ENCODE measurements at regions not wholly inside any gene's neighbourhood (a gene's known extent, or its start where the extent isn't known, plus 50 kb on each side); places are given as distances from the start of the nearest gene placed in this dataset.

DNA sequence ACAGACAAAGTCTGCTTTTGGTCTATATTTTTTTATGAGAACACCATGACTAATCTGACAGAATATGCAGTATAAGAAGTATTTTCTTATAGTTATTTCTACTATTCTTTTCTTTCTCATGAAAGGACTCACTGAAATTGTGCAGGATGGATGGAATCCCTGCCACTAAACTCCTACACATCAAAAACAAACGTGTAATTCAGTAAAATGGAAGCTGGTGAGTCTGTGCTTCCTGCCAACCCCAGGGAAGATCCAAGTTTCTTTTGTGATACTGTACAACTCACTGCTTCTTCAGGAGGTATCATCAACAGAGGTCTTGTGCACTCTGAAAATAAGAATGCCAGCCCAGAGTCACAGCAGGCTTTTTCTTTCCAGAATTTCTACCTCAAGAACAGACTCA is 241.2 kb downstream of the MRPL39 start:
- no peak for TF ChIP-seq EZH2phosphoT487 (IDR thresholded peaks at IDR 0.05; ENCODE audit: low read depth)
- TF ChIP-seq, protein P1, sequence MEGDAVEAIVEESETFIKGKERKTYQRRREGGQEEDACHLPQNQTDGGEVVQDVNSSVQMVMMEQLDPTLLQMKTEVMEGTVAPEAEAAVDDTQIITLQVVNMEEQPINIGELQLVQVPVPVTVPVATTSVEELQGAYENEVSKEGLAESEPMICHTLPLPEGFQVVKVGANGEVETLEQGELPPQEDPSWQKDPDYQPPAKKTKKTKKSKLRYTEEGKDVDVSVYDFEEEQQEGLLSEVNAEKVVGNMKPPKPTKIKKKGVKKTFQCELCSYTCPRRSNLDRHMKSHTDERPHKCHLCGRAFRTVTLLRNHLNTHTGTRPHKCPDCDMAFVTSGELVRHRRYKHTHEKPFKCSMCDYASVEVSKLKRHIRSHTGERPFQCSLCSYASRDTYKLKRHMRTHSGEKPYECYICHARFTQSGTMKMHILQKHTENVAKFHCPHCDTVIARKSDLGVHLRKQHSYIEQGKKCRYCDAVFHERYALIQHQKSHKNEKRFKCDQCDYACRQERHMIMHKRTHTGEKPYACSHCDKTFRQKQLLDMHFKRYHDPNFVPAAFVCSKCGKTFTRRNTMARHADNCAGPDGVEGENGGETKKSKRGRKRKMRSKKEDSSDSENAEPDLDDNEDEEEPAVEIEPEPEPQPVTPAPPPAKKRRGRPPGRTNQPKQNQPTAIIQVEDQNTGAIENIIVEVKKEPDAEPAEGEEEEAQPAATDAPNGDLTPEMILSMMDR (IDR thresholded peaks at IDR 0.05; ENCODE audit: low read depth, low read length), result no peak
- H3K79me2 ChIP-seq (ENCODE audit: low read length), result no peaks in the 10 kb centered on the region
- no peaks in the 10 kb centered on the region for H3K9me3 ChIP-seq (ENCODE audit: insufficient read depth, low read length)
- H3K9ac ChIP-seq (ENCODE audit: low read length), result no peak overlapping the region
- no peak overlapping the region for H3K4me2 ChIP-seq (ENCODE audit: low read length)
- no peaks in the 10 kb centered on the region for H3K27me3 ChIP-seq (ENCODE audit: low read depth, low read length)
- H3K36me3 ChIP-seq (replicated peaks; ENCODE audit: low read depth, low read length), result no peaks in the 10 kb centered on the region
- no peaks in the 10 kb centered on the region for H4K20me1 ChIP-seq (ENCODE audit: insufficient read depth, low read length)
- no peak overlapping the region for H3K27ac ChIP-seq (ENCODE audit: low read length)
- no peak overlapping the region for H2AFZ ChIP-seq (ENCODE audit: low read depth, low read length)
- no peak overlapping the region for H3K4me3 ChIP-seq (ENCODE audit: low read length)
- peaks cover 20% of the 10 kb centered on the region for H3K4me1 ChIP-seq (ENCODE audit: low read length)

DNA sequence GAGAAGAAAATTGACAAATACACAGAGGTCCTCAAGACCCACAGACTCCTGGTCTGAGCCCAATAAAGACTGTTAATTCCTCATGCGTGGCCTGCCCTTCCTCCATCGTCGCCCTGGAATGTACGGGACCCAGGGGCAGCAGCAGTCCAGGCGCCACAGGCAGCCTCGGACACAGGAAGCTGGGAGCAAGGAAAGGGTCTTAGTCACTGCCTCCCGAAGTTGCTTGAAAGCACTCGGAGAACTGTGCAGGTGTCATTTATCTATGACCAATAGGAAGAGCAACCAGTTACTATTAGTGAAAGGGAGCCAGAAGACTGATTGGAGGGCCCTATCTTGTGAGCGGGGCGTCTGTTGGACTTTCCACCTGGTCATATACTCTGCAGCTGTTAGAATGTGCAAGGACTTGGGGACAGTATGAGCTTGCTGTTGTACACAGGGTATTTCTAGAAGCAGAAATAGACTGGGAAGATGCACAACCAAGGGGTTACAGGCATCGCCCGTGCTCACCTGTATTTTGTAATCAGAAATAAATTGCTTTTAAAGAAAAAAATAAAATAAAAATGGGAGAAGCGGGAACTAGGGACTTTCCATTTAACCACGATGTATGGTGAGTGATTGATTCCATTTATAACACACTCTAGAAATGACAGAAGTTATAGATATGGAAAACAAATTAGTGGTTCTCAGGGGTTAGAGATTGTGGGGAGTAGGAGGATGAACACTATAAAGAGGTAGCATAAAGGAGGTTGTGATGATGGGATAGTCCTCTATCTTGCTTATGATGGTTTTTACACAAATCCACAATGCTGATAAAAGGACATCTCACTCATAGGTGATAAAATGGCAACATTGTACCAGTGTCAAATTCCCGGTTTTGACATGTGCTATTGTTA is 244.7 kb downstream of the MRPL39 start:
- Histone ChIP-seq H3K4me1 (ENCODE audit: low read length) (peaks cover 24% of the 10 kb centered on the region), H3K9me3 (ENCODE audit: insufficient read depth, low read length) (no peaks in the 10 kb centered on the region), H3K79me2 (ENCODE audit: low read length) (no peaks in the 10 kb centered on the region), H3K4me2 (ENCODE audit: low read length) (peak overlapping the region; percentile 67), H3K27me3 (ENCODE audit: low read depth, low read length) (no peaks in the 10 kb centered on the region), H2AFZ (ENCODE audit: low read depth, low read length) (peak overlapping the region; percentile 39; the same call in 1 of the 2 replicates), H4K20me1 (ENCODE audit: insufficient read depth, low read length) (no peaks in the 10 kb centered on the region), H3K9ac (ENCODE audit: low read length) (no peak overlapping the region; the same call in 1 of the 2 replicates), H3K36me3 (replicated peaks; ENCODE audit: low read depth, low read length) (no peaks in the 10 kb centered on the region), H3K27ac (ENCODE audit: low read length) (no peak overlapping the region), H3K4me3 (ENCODE audit: low read length) (peak overlapping the region; percentile 42)
- no peak for TF ChIP-seq EZH2phosphoT487 (IDR thresholded peaks at IDR 0.05; ENCODE audit: low read depth)
- TF ChIP-seq, protein P1 (IDR thresholded peaks at IDR 0.05; ENCODE audit: low read depth, low read length), result no peak

DNA sequence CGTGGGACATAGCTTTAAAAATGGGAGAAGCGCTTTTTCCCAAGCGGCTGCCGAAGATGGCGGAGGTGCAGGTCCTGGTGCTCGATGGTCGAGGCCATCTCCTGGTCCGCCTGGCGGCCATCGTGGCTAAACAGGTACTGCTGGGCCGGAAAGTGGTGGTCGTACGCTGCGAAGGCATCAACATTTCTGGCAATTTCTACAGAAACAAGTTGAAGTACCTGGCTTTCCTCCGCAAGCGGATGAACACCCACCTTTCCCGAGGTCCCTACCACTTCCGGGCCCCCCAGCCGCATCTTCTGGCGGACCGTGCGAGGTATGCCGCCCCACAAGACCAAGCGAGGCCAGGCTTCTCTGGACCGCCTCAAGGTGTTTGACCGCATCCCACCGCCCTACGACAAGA is 245.5 kb downstream of the MRPL39 start:
- Histone ChIP-seq H2AFZ (ENCODE audit: low read depth, low read length) (no peak overlapping the region), H3K4me3 (ENCODE audit: low read length) (no peak overlapping the region), H4K20me1 (ENCODE audit: insufficient read depth, low read length) (no peaks in the 10 kb centered on the region), H3K9me3 (ENCODE audit: insufficient read depth, low read length) (no peaks in the 10 kb centered on the region), H3K4me1 (ENCODE audit: low read length) (peaks cover 24% of the 10 kb centered on the region), H3K27ac (ENCODE audit: low read length) (no peak overlapping the region), H3K36me3 (replicated peaks; ENCODE audit: low read depth, low read length) (no peaks in the 10 kb centered on the region), H3K4me2 (ENCODE audit: low read length) (no peak overlapping the region), H3K79me2 (ENCODE audit: low read length) (no peaks in the 10 kb centered on the region), H3K9ac (ENCODE audit: low read length) (no peak overlapping the region), H3K27me3 (ENCODE audit: low read depth, low read length) (no peaks in the 10 kb centered on the region)
- TF ChIP-seq, protein P1 (IDR thresholded peaks at IDR 0.05; ENCODE audit: low read depth, low read length), result no peak

DNA sequence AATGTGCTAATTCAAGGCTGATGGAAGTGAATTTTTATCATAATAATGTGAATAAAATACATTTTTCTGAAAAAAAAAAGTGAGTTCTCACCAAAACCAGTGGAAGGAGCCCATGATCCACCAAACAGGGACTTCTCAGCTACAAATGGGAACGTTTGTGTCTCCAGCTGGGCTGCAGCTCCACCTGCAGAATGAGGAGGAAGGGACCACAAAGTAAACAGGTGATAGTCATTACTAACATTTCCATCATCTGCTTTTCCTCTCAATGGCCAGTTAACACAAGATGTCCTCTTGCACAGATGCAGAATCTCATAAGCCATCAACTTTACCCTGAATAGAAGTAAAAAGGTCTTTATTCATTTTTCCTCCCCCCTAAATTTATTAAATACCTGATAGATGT is 246.2 kb downstream of the MRPL39 start:
- no peaks in the 10 kb centered on the region for H3K27me3 ChIP-seq (ENCODE audit: low read depth, low read length)
- no peak overlapping the region for H2AFZ ChIP-seq (ENCODE audit: low read depth, low read length)
- no peaks in the 10 kb centered on the region for H3K79me2 ChIP-seq (ENCODE audit: low read length)
- H3K4me2 ChIP-seq (ENCODE audit: low read length), result no peak overlapping the region
- H4K20me1 ChIP-seq (ENCODE audit: insufficient read depth, low read length), result no peaks in the 10 kb centered on the region
- H3K4me1 ChIP-seq (ENCODE audit: low read length), result peaks cover 24% of the 10 kb centered on the region
- H3K4me3 ChIP-seq (ENCODE audit: low read length), result no peak overlapping the region
- no peak overlapping the region for H3K27ac ChIP-seq (ENCODE audit: low read length)
- H3K9ac ChIP-seq (ENCODE audit: low read length), result no peak overlapping the region
- TF ChIP-seq EZH2phosphoT487 (IDR thresholded peaks at IDR 0.05; ENCODE audit: low read depth), result no peak
- TF ChIP-seq, protein P1 (IDR thresholded peaks at IDR 0.05; ENCODE audit: low read depth, low read length), result peak; percentile 16; the same call in 1 of the 2 replicates
- H3K36me3 ChIP-seq (replicated peaks; ENCODE audit: low read depth, low read length), result no peaks in the 10 kb centered on the region
- no peaks in the 10 kb centered on the region for H3K9me3 ChIP-seq (ENCODE audit: insufficient read depth, low read length)

Measured in OCI-LY3 (cell line).